OCI-LY3 (cell line): ENCODE measurements at regions not wholly inside any gene's neighbourhood (a gene's known extent, or its start where the extent isn't known, plus 50 kb on each side); places are given as distances from the start of the nearest gene placed in this dataset.

Experiments used
- H2AFZ ChIP-seq: fragments of 200-600, 300-600 bp; shearing (Covaris generic); 2 replicates; pipeline ENCODE4 v1.6.0; 2014; ENCODE audit warnings: antibody characterized with exemption, low read depth, low read length
- H3K27ac ChIP-seq: fragments of 200-600, 300-600 bp; sonication (generic); 2 replicates; pipeline ENCODE4 v1.5.1; 2014; ENCODE audit warnings: mild to moderate bottlenecking, low read length, moderate library complexity, mixed read lengths
- H3K27me3 ChIP-seq: fragments of 200-600, 300-600 bp; sonication (generic); 2 replicates; pipeline ENCODE4 v1.6.1; 2014; ENCODE audit warnings: low read depth, low read length, mixed read lengths
- H3K36me3 ChIP-seq: fragments of 200-600, 300-600 bp; sonication (generic); replicated peaks from 2 replicates; pipeline ENCODE3; 2014; ENCODE audit warnings: low read depth, low read length, mixed read lengths
- H3K4me1 ChIP-seq: fragments of 300-600, 200-600 bp; sonication (generic); 2 replicates; pipeline ENCODE4 v1.6.1; 2014; ENCODE audit warnings: low read length, mixed read lengths
- H3K4me2 ChIP-seq: fragments of 200-600, 300-600 bp; sonication (generic); 2 replicates; pipeline ENCODE4 v1.6.1; 2014; ENCODE audit warnings: low read length, mixed read lengths
- H3K4me3 ChIP-seq: fragments of 300-600, 200-600 bp; sonication (generic); 2 replicates; pipeline ENCODE4 v1.5.1; 2014; ENCODE audit warnings: antibody characterized with exemption, mild to moderate bottlenecking, low read length, moderate library complexity
- H3K79me2 ChIP-seq: fragments of 300-600, 200-600 bp; shearing (Covaris generic); 2 replicates; pipeline ENCODE4 v1.6.1; 2014; ENCODE audit warnings: mild to moderate bottlenecking, low read length, mixed read lengths
- H3K9ac ChIP-seq: fragments of 300-600, 200-600 bp; shearing (Covaris generic); 2 replicates; pipeline ENCODE4 v1.6.0; 2014; ENCODE audit warnings: mild to moderate bottlenecking, low read length, moderate library complexity
- H3K9me3 ChIP-seq: fragments of 200-600, 300-600 bp; shearing (Covaris generic); 2 replicates; pipeline ENCODE4 v1.6.1; 2014; ENCODE audit warnings: low read length, mixed read lengths; ENCODE audit not compliant: insufficient read depth
- H4K20me1 ChIP-seq: fragments of 200-600, 300-600 bp; sonication (generic); 2 replicates; pipeline ENCODE4 v1.6.1; 2016; ENCODE audit warnings: low read length, mixed read lengths; ENCODE audit not compliant: insufficient read depth
- CTCF ChIP-seq: fragments of 200-600, 300-600 bp; sonication (generic); IDR thresholded peaks from 2 replicates; pipeline ENCODE4 v1.5.1; 2014; ENCODE audit warnings: antibody characterized with exemption, low read length, low read depth
- EZH2phosphoT487 ChIP-seq: fragments of 200-600 bp; shearing (Covaris generic); IDR thresholded peaks from 2 replicates; pipeline ENCODE4 v1.6.1; 2018; ENCODE audit warnings: antibody characterized with exemption, mixed run types, low read depth

GRCh38 chr1:69128204-69128603 lies 439.5 kb upstream of the LRRC7 start:
- no peak for TF ChIP-seq CTCF
- TF ChIP-seq EZH2phosphoT487: no peak

GRCh38 chr1:69129538-69129937 lies 438.2 kb upstream of the LRRC7 start:
- Histone ChIP-seq H3K4me3 (no peak overlapping the region), H3K27ac (no peak overlapping the region), H3K9ac (no peak overlapping the region), H3K4me2 (no peak overlapping the region), H3K27me3 (no peaks in the 10 kb centered on the region), H4K20me1 (no peaks in the 10 kb centered on the region), H3K9me3 (no peaks in the 10 kb centered on the region), H3K36me3 (no peaks in the 10 kb centered on the region), H3K4me1 (no peaks in the 10 kb centered on the region), H3K79me2 (no peaks in the 10 kb centered on the region), H2AFZ (no peak overlapping the region)
- TF ChIP-seq CTCF (no peak), EZH2phosphoT487 (no peak)

More at GRCh38 chr1:69128204-69128603, 439.5 kb upstream of the LRRC7 start:
- H3K9me3 ChIP-seq: no peaks in the 10 kb centered on the region
- no peak overlapping the region for H3K9ac ChIP-seq
- H3K27ac ChIP-seq: no peak overlapping the region
- no peaks in the 10 kb centered on the region for H4K20me1 ChIP-seq
- H2AFZ ChIP-seq: no peak overlapping the region
- H3K79me2 ChIP-seq: no peaks in the 10 kb centered on the region
- no peaks in the 10 kb centered on the region for H3K27me3 ChIP-seq
- no peaks in the 10 kb centered on the region for H3K36me3 ChIP-seq
- H3K4me1 ChIP-seq: no peaks in the 10 kb centered on the region
- H3K4me2 ChIP-seq: no peak overlapping the region
- no peak overlapping the region for H3K4me3 ChIP-seq

GRCh38 chr1:69138172-69138571 lies 429.6 kb upstream of the LRRC7 start:
- Histone ChIP-seq H3K4me1 (no peaks in the 10 kb centered on the region), H4K20me1 (no peaks in the 10 kb centered on the region), H3K9ac (no peak overlapping the region), H3K4me2 (no peak overlapping the region), H3K36me3 (no peaks in the 10 kb centered on the region), H2AFZ (no peak overlapping the region), H3K4me3 (no peak overlapping the region), H3K79me2 (no peaks in the 10 kb centered on the region), H3K27me3 (no peaks in the 10 kb centered on the region), H3K9me3 (no peaks in the 10 kb centered on the region), H3K27ac (no peak overlapping the region)
- TF ChIP-seq EZH2phosphoT487: no peak
- no peak for TF ChIP-seq CTCF

GRCh38 chr1:69139007-69139406 lies 428.7 kb upstream of the LRRC7 start:
- no peak overlapping the region for H2AFZ ChIP-seq
- H3K9me3 ChIP-seq: no peaks in the 10 kb centered on the region
- H4K20me1 ChIP-seq: no peaks in the 10 kb centered on the region
- no peak for TF ChIP-seq CTCF
- no peak for TF ChIP-seq EZH2phosphoT487
- H3K27me3 ChIP-seq: no peaks in the 10 kb centered on the region
- no peak overlapping the region for H3K9ac ChIP-seq
- H3K79me2 ChIP-seq: no peaks in the 10 kb centered on the region
- no peaks in the 10 kb centered on the region for H3K36me3 ChIP-seq
- no peak overlapping the region for H3K4me3 ChIP-seq
- no peak overlapping the region for H3K4me2 ChIP-seq
- H3K27ac ChIP-seq: no peak overlapping the region
- H3K4me1 ChIP-seq: no peaks in the 10 kb centered on the region
